Stimulated activated naive CD8-positive, alpha-beta T cell treated with anti-CD3 and anti-CD28 coated beads, Interleukin-15, Interleukin-2, amounts not matched to agents 100 ng/mL and 50 ng/mL, for 24 hours (primary cell): ENCODE measurements at regions not wholly inside any gene's neighbourhood (a gene's known extent, or its start where the extent isn't known, plus 50 kb on each side); places are given as distances from the start of the nearest gene placed in this dataset.
"Not testable (repeated sequence)": the region's sequence is repeated elsewhere in the genome, so short reads cannot be mapped to it uniquely, and the experiment has no call there.

Experiments
- H3K27ac Mint-ChIP-seq: one replicate; pipeline ENCODE4 v1.8.0; 2021; ENCODE audit warnings: mild to moderate bottlenecking, mixed read lengths
- H3K27me3 Mint-ChIP-seq: one replicate; pipeline ENCODE4 v1.8.0; 2021; ENCODE audit warnings: mixed read lengths
- H3K36me3 Mint-ChIP-seq: one replicate; pipeline ENCODE4 v1.8.0; 2021; ENCODE audit warnings: low read depth, mixed read lengths
- H3K4me1 Mint-ChIP-seq: one replicate; pipeline ENCODE4 v1.8.0; 2021; ENCODE audit warnings: low read depth, mixed read lengths
- H3K4me3 Mint-ChIP-seq: one replicate; pipeline ENCODE4 v1.8.0; 2021; ENCODE audit warnings: mild to moderate bottlenecking, mixed read lengths
- H3K9me3 Mint-ChIP-seq: one replicate; pipeline ENCODE4 v1.8.0; 2021; ENCODE audit warnings: mixed read lengths

- Mint-ChIP-seq H3K27me3 (no peaks in the 10 kb centered on the region), H3K27ac (no peak overlapping the region), H3K4me3 (no peak overlapping the region), H3K9me3 (no peaks in the 10 kb centered on the region), H3K36me3 (no peaks in the 10 kb centered on the region), H3K4me1 (no peaks in the 10 kb centered on the region)
These were observed 462.4 kb upstream of the MYT1L start for GRCh38 chr2:2793514-2793913.

DNA sequence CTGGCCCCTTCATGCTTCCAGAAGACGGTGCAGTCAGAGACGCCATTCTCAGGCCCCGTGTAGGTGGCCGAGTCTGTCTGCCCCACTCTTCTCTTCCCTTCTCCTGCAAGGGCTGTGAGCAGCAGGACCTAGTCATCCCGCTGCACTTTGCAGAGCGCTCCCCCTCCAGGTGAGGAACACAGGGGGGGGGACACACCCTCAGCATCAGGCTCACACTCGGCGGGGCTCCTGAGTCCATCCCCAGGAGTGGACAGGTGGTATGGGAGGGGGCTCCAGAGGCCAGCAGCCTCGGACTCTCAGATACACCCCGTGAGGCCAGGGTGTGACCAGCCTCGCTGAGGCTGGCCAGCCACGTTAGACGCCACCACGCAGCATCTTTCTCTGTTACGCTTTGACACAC, 460.5 kb upstream of the MYT1L start:
- no peaks in the 10 kb centered on the region for H3K9me3 Mint-ChIP-seq
- no peaks in the 10 kb centered on the region for H3K36me3 Mint-ChIP-seq
- H3K27ac Mint-ChIP-seq: no peak overlapping the region
- H3K4me3 Mint-ChIP-seq: no peak overlapping the region
- H3K27me3 Mint-ChIP-seq: no peaks in the 10 kb centered on the region
- H3K4me1 Mint-ChIP-seq: no peaks in the 10 kb centered on the region

- no peak overlapping the region for H3K27ac Mint-ChIP-seq
- H3K36me3 Mint-ChIP-seq: no peaks in the 10 kb centered on the region
- H3K9me3 Mint-ChIP-seq: no peaks in the 10 kb centered on the region
- no peak overlapping the region for H3K4me3 Mint-ChIP-seq
- H3K4me1 Mint-ChIP-seq: no peaks in the 10 kb centered on the region
- no peaks in the 10 kb centered on the region for H3K27me3 Mint-ChIP-seq
These were observed 460.0 kb upstream of the MYT1L start for GRCh38 chr2:2791031-2791430.

DNA sequence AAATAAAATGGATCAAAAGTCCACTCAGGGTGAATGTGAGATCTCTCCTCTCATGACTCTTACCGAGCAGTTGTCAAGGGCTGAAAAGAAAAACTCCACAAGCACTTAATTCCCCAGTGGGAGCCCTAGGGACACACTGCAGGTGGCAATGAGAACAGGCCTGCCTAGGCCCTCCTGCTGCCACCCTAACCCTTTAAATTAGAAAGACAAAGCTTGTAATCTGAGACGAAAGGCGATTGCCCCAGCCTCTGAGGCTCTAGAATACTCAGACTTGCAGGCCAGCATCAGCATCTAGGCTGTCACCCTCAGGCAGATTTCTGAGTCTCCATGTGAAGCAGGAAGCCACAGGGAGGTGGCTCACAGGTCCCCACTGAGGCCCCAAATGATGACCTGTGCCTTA, 457.0 kb upstream of the MYT1L start:
- no peaks in the 10 kb centered on the region for H3K4me1 Mint-ChIP-seq
- no peak overlapping the region for H3K4me3 Mint-ChIP-seq
- H3K9me3 Mint-ChIP-seq: peaks cover 3% of the 10 kb centered on the region
- no peaks in the 10 kb centered on the region for H3K36me3 Mint-ChIP-seq
- H3K27ac Mint-ChIP-seq: no peak overlapping the region
- H3K27me3 Mint-ChIP-seq: peaks cover 4% of the 10 kb centered on the region

- Mint-ChIP-seq H3K36me3 (no peaks in the 10 kb centered on the region), H3K4me3 (no peak overlapping the region), H3K27ac (no peak overlapping the region), H3K9me3 (peaks cover 3% of the 10 kb centered on the region), H3K27me3 (peaks cover 4% of the 10 kb centered on the region), H3K4me1 (no peaks in the 10 kb centered on the region)
These were observed 456.3 kb upstream of the MYT1L start for GRCh38 chr2:2787301-2787907.

DNA sequence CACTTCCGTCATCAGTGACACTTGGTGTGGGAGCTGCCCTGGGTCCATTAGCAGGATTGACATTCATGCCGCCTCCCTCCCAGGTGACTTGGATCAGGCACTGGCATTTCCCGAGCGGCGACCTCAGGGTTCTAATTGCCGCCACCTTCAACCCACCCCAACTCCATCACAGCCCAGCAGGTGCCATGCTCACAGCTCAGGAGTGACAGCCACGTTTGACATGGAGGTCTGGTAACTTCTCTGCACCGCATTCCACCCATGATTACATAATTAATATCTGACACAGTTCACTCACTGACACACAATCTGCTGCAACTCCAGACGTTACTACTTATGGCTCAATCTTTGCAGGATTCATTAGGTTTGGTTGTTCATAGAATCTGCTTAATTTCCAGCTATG, 450.9 kb upstream of the MYT1L start:
- peaks cover 4% of the 10 kb centered on the region for H3K27me3 Mint-ChIP-seq
- H3K36me3 Mint-ChIP-seq: no peaks in the 10 kb centered on the region
- no peak overlapping the region for H3K4me3 Mint-ChIP-seq
- H3K4me1 Mint-ChIP-seq: no peaks in the 10 kb centered on the region
- peaks cover 19% of the 10 kb centered on the region for H3K9me3 Mint-ChIP-seq
- no peak overlapping the region for H3K27ac Mint-ChIP-seq

- Mint-ChIP-seq H3K9me3 (peaks cover 20% of the 10 kb centered on the region), H3K4me3 (no peak overlapping the region), H3K36me3 (no peaks in the 10 kb centered on the region), H3K27me3 (no peaks in the 10 kb centered on the region), H3K27ac (no peak overlapping the region), H3K4me1 (no peaks in the 10 kb centered on the region)
These were observed 448.7 kb upstream of the MYT1L start for GRCh38 chr2:2779727-2780126.

GRCh38 chr2:2777876-2778275, 446.8 kb upstream of the MYT1L start:
- H3K9me3 Mint-ChIP-seq: peaks cover 20% of the 10 kb centered on the region
- no peaks in the 10 kb centered on the region for H3K27me3 Mint-ChIP-seq
- no peaks in the 10 kb centered on the region for H3K4me1 Mint-ChIP-seq
- no peak overlapping the region for H3K4me3 Mint-ChIP-seq
- H3K27ac Mint-ChIP-seq: no peak overlapping the region
- no peaks in the 10 kb centered on the region for H3K36me3 Mint-ChIP-seq

DNA sequence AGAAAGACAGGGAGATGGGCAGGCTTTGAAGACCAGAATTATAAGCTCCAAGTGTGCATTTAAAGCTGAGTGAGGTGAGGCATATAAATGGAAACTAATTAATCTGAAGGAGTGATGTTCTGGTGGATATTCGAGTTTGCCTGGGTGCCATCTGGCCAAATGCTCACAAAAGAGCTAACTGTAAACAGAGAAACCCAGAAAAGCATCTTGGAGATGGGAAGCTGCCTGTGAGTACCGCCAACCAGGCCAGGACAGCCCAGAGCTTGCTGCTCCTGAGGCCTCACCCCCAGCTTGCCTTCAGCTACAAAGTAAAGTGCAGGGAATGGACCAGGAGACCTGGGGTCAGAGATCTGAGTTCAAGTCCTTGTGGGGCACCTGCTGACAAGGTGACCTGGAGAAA, 446.1 kb upstream of the MYT1L start:
- Mint-ChIP-seq H3K27me3 (no peaks in the 10 kb centered on the region), H3K4me1 (no peaks in the 10 kb centered on the region), H3K9me3 (peaks cover 20% of the 10 kb centered on the region), H3K4me3 (no peak overlapping the region), H3K36me3 (no peaks in the 10 kb centered on the region), H3K27ac (no peak overlapping the region)

GRCh38 chr2:2775018-2775417, 443.9 kb upstream of the MYT1L start:
- H3K4me1 Mint-ChIP-seq: no peaks in the 10 kb centered on the region
- no peaks in the 10 kb centered on the region for H3K27me3 Mint-ChIP-seq
- no peak overlapping the region for H3K4me3 Mint-ChIP-seq
- H3K27ac Mint-ChIP-seq: no peak overlapping the region
- peaks cover 11% of the 10 kb centered on the region for H3K9me3 Mint-ChIP-seq
- no peaks in the 10 kb centered on the region for H3K36me3 Mint-ChIP-seq

DNA sequence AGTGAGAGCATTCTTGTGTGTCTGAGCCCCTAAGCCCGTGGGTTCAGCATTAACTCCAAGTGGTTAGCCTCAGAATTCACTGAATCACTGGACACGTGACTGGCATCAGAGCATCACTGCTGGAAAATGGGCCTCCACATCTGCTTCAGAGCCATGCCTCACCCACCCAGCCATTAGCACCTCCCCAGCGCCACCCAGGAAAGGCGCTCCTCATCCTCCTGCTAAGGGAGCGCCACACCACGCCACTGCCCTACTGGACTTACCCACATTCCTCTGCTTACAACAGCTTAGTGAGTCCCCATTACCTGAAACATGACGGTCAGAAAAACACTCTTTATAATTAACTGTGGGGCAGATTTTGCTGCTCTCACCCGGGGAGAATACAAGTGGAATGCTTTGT, 442.6 kb upstream of the MYT1L start:
- Mint-ChIP-seq H3K9me3 (peaks cover 5% of the 10 kb centered on the region), H3K27me3 (no peaks in the 10 kb centered on the region), H3K36me3 (no peaks in the 10 kb centered on the region), H3K4me1 (no peaks in the 10 kb centered on the region), H3K4me3 (no peak overlapping the region), H3K27ac (no peak overlapping the region)

DNA sequence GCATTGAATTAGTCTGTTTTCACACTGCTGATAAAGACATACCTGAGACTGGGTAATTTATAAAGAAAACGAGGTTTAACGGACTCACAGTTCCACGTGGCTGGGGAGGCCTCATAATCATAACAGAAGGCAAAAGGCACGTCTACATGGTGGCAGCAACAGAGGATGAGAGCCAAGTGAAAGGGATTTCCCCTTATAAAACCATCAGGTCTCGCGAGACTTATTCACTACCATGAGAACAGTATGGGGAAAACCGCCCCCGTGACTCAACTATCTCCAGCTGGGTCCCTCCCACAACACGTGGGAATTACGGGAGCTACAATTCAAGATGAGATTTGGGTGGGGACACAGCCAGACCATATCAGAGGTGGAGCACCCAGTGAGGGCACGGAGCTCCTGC, 442.0 kb upstream of the MYT1L start:
- not testable (repeated sequence) for H3K4me1 Mint-ChIP-seq, H3K9me3 Mint-ChIP-seq, H3K36me3 Mint-ChIP-seq, H3K27me3 Mint-ChIP-seq, H3K27ac Mint-ChIP-seq, H3K4me3 Mint-ChIP-seq

- Mint-ChIP-seq H3K27ac (no peak overlapping the region), H3K9me3 (peaks cover 5% of the 10 kb centered on the region), H3K36me3 (no peaks in the 10 kb centered on the region), H3K27me3 (no peaks in the 10 kb centered on the region), H3K4me1 (no peaks in the 10 kb centered on the region), H3K4me3 (no peak overlapping the region)
These were observed 440.8 kb upstream of the MYT1L start for GRCh38 chr2:2771721-2772411.

DNA sequence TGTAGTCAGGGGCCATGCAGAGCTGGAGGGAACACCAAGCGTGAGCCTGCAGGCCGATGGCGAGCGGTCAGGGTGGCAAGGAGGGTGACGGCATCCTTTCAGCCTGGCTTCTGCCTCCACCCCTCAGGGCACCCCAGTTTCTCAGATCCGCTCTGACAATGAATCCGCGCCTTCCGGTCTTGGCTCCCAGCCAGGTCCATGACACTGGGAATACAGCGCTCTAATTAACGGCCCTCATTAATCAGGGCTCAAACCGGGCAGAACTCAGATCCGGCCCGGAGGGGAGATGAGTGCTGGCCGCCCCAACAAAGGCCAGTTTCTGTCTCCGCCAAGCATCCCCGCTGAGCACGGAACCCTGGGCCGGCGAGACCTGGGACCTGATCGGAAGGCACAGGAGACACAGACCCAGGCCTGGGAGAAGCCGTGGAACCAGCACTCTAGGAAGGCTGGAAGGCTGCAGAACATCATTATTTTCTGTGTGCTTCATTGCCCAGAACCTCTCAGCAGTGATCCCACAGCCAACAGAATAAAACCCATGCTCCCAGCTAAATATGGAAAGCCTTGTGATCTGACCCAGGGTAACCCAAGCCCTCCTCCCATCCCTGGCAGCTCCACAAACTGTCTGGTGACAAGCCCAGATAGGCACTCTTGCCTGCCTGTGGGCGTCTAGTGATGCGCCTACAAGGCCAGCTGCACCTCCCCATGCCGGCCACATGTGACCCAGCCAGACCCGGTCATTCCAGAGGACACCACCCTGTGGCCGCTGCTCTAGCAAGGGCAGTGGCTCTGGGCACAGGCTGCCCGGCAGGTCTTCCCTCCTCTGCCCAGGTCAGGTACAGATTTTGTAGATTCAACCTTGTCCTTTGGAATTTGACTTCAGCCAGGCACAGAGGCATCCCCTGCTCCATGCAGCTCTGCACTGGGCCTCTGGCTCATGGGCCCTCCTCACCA, 438.7 kb upstream of the MYT1L start:
- no peak overlapping the region for H3K27ac Mint-ChIP-seq
- H3K36me3 Mint-ChIP-seq: no peaks in the 10 kb centered on the region
- H3K9me3 Mint-ChIP-seq: no peaks in the 10 kb centered on the region
- H3K27me3 Mint-ChIP-seq: no peaks in the 10 kb centered on the region
- no peaks in the 10 kb centered on the region for H3K4me1 Mint-ChIP-seq
- H3K4me3 Mint-ChIP-seq: no peak overlapping the region

GRCh38 chr2:2768476-2768875, 437.4 kb upstream of the MYT1L start:
- H3K4me3 Mint-ChIP-seq: no peak overlapping the region
- H3K4me1 Mint-ChIP-seq: no peaks in the 10 kb centered on the region
- H3K27ac Mint-ChIP-seq: no peak overlapping the region
- no peaks in the 10 kb centered on the region for H3K9me3 Mint-ChIP-seq
- H3K27me3 Mint-ChIP-seq: no peaks in the 10 kb centered on the region
- no peaks in the 10 kb centered on the region for H3K36me3 Mint-ChIP-seq
